HG03108 (cell line): ENCODE measurements at regions not wholly inside any gene's neighbourhood (a gene's known extent, or its start where the extent isn't known, plus 50 kb on each side); places are given as distances from the start of the nearest gene placed in this dataset.

Experiments
- ATAC-seq: cut with Tn5 transposase; IDR thresholded peaks from one replicate; pipeline ENCODE4 v1.9.1; 2021; ENCODE audit warnings: moderate library complexity; ENCODE audit not compliant: unreplicated experiment

- no peak for ATAC-seq
Measured at GRCh38 chr7:117929237-117929636, 56.0 kb upstream of the CTTNBP2 start.

DNA sequence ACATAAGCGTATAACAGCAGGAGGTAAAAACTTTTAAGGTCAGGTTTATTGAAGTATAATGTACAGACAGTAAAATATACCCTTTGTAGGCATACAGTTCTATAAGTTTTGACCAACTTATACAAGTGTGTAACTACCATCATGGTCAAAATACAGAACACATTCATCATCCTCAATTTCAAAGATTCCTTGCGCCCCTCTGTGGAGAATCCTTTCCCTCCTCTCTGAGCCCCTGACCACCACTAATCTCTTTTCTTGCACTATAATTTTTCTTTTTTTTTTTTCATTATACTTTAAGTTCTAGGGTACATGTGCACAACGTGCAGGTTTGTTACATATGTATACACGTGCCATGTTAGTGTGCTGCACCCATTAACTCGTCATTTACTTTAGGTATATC, 58.1 kb upstream of the CTTNBP2 start:
- no peak for ATAC-seq

DNA sequence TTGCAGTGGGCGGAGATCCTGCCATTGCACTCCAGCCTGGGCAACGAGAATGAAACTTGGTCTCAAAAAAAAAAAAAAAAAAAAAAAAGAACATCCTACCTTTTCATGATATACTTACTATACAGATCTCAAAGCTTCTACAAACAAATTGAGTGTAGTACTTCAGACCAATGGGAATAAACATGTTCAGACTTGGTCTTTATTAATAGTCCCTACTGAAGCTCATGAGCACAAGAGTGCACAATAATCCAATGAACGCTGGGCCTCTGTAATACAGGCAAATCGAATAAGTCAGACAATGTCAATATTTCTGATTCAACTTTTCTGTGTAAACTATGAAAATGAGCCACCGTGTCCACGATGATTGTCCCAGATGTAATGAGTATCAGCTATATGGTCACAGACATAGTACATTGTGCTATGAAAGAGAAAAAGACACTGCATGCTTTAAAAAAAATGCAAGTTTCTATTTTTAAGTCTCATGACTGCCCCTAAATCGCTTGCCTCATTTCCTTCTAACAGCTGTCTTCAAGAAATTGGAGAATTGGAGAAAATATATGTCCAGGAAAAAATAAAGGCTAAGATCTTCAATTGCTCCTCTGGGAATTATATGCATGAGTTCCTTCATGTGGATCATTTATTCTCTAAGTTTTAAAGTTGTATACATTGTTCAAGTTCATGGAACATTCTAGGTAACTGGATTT, 64.0 kb upstream of the CTTNBP2 start:
- ATAC-seq, result no peak

GRCh38 chr7:117937753-117938483, 64.7 kb upstream of the CTTNBP2 start:
- ATAC-seq, result no peak

- no peak for ATAC-seq
Measured at GRCh38 chr7:117941138-117941810, 68.0 kb upstream of the CTTNBP2 start.

- ATAC-seq, result no peak
Measured at GRCh38 chr7:117942780-117943179, 69.5 kb upstream of the CTTNBP2 start.

DNA sequence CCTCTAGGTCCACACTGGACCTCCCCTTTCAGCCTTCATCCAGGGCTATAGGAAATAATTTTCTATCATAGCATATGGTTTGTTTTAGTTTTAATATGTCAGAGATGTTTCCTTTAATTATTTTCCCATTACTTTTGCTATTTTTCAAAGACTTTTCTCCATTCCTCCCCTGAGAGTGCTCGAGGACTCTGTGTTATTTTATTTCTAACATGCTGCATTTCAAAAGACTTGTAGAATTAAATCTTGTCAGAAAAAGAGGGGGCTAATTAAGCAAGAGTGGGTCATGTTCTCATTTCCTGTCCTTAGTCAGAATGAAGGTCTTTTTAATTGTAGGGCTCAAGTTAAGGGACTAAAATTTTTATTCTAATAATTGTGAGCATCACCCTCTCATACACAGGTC, 71.6 kb upstream of the CTTNBP2 start:
- no peak for ATAC-seq

GRCh38 chr7:117946151-117946633, 73.0 kb upstream of the CTTNBP2 start:
- ATAC-seq, result no peak

- no peak for ATAC-seq
Measured at GRCh38 chr7:117949232-117949631, 76.0 kb upstream of the CTTNBP2 start.

- no peak for ATAC-seq
Measured at GRCh38 chr7:117950601-117951260, 77.5 kb upstream of the CTTNBP2 start.

GRCh38 chr7:117951285-117951684, 78.0 kb upstream of the CTTNBP2 start:
- ATAC-seq, result no peak

- no peak for ATAC-seq
Measured at GRCh38 chr7:117951691-117952280, 78.5 kb upstream of the CTTNBP2 start.

- ATAC-seq, result no peak
Measured at GRCh38 chr7:117955046-117955445, 81.8 kb upstream of the CTTNBP2 start.

- no peak for ATAC-seq
Measured at GRCh38 chr7:117960351-117960750, 87.1 kb upstream of the CTTNBP2 start.

DNA sequence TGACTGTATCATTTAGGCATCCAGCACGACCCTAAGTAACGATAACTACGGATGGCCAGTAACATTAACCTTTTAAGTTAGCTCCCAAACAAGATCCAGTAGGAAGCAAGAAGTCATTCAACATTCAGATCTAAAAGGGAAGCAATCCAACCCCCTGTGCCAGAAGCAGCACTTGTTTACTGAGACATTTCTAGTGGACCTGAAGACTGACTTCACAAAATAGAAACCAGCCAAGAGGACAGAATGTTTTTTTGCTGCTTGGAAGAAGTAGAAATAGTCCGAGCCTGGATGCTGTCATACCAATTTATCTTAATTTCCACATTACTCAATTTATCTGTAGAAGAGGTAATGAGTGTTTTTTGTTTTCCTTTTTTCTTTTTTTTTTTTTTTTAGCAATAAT, 88.0 kb upstream of the CTTNBP2 start:
- ATAC-seq, result no peak

- ATAC-seq, result no peak
Measured at GRCh38 chr7:117962366-117962994, 89.2 kb upstream of the CTTNBP2 start.

GRCh38 chr7:117963264-117964197, 90.3 kb upstream of the CTTNBP2 start:
- ATAC-seq, result no peak

GRCh38 chr7:117970801-117971200, 97.6 kb upstream of the CTTNBP2 start:
- no peak for ATAC-seq

GRCh38 chr7:117971556-117972244, 98.5 kb upstream of the CTTNBP2 start:
- ATAC-seq, result no peak
